ENCODE measurements at regions not wholly inside any gene's neighbourhood (a gene's known extent, or its start where the extent isn't known, plus 50 kb on each side); places are given as distances from the start of the nearest gene placed in this dataset.

GRCh38 chr2:100645695-100646429 lies 83.1 kb downstream of the PDCL3 start:
- Histone ChIP-seq H3K79me2 (ENCODE audit: insufficient read depth, low read length) (no peaks in the 10 kb centered on the region), H3K36me3 (ENCODE audit: insufficient read depth, low read length) (no peaks in the 10 kb centered on the region), H3K27me3 (ENCODE audit: insufficient read depth, low read length) (peaks cover 12% of the 10 kb centered on the region), H3K27ac (ENCODE audit: low read depth, low read length) (no peak overlapping the region), H3K4me1 (ENCODE audit: insufficient read depth, low read length) (no peaks in the 10 kb centered on the region), H3K9me3 (ENCODE audit: low read depth, low read length) (no peaks in the 10 kb centered on the region), H2AFZ (ENCODE audit: low read length) (no peak overlapping the region), H3K4me2 (ENCODE audit: insufficient read depth, low read length) (no peak overlapping the region), H4K20me1 (ENCODE audit: insufficient read depth, low read length) (no peaks in the 10 kb centered on the region), H3K4me3 (ENCODE audit: insufficient read depth, low read length) (no peak overlapping the region)
- no peak for DNase-seq (ENCODE audit: insufficient read length, low spot score, missing footprints)
- TF ChIP-seq CTCF (IDR thresholded peaks at IDR 0.05; ENCODE audit: extremely low read depth, low read depth, low read length), result no peak

GRCh38 chr2:100647709-100648108 lies 84.9 kb downstream of the PDCL3 start:
- no peak overlapping the region for H3K27ac ChIP-seq (ENCODE audit: low read depth, low read length)
- H3K36me3 ChIP-seq (ENCODE audit: insufficient read depth, low read length), result no peaks in the 10 kb centered on the region
- no peaks in the 10 kb centered on the region for H3K4me1 ChIP-seq (ENCODE audit: insufficient read depth, low read length)
- H3K4me2 ChIP-seq (ENCODE audit: insufficient read depth, low read length), result no peak overlapping the region
- TF ChIP-seq CTCF (IDR thresholded peaks at IDR 0.05; ENCODE audit: extremely low read depth, low read depth, low read length), result no peak
- H3K27me3 ChIP-seq (ENCODE audit: insufficient read depth, low read length), result peaks cover 3% of the 10 kb centered on the region
- no peak overlapping the region for H3K4me3 ChIP-seq (ENCODE audit: insufficient read depth, low read length)
- H3K79me2 ChIP-seq (ENCODE audit: insufficient read depth, low read length), result no peaks in the 10 kb centered on the region
- H2AFZ ChIP-seq (ENCODE audit: low read length), result no peak overlapping the region
- H3K9me3 ChIP-seq (ENCODE audit: low read depth, low read length), result no peaks in the 10 kb centered on the region
- H4K20me1 ChIP-seq (ENCODE audit: insufficient read depth, low read length), result no peaks in the 10 kb centered on the region
- no peak for DNase-seq (ENCODE audit: insufficient read length, low spot score, missing footprints)

GRCh38 chr2:100650151-100650550 lies 87.4 kb downstream of the PDCL3 start:
- no peaks in the 10 kb centered on the region for H3K4me1 ChIP-seq (ENCODE audit: insufficient read depth, low read length)
- no peak for DNase-seq (ENCODE audit: insufficient read length, low spot score, missing footprints)
- no peak overlapping the region for H3K27ac ChIP-seq (ENCODE audit: low read depth, low read length)
- no peak overlapping the region for H3K4me3 ChIP-seq (ENCODE audit: insufficient read depth, low read length)
- H3K27me3 ChIP-seq (ENCODE audit: insufficient read depth, low read length), result peaks cover 3% of the 10 kb centered on the region
- no peaks in the 10 kb centered on the region for H3K36me3 ChIP-seq (ENCODE audit: insufficient read depth, low read length)
- no peak overlapping the region for H2AFZ ChIP-seq (ENCODE audit: low read length)
- no peaks in the 10 kb centered on the region for H3K79me2 ChIP-seq (ENCODE audit: insufficient read depth, low read length)
- no peaks in the 10 kb centered on the region for H4K20me1 ChIP-seq (ENCODE audit: insufficient read depth, low read length)
- H3K9me3 ChIP-seq (ENCODE audit: low read depth, low read length), result no peaks in the 10 kb centered on the region
- H3K4me2 ChIP-seq (ENCODE audit: insufficient read depth, low read length), result no peak overlapping the region
- no peak for TF ChIP-seq CTCF (IDR thresholded peaks at IDR 0.05; ENCODE audit: extremely low read depth, low read depth, low read length)

GRCh38 chr2:100653449-100654035 lies 90.7 kb downstream of the PDCL3 start:
- Histone ChIP-seq H3K36me3 (ENCODE audit: insufficient read depth, low read length) (no peaks in the 10 kb centered on the region), H3K4me2 (ENCODE audit: insufficient read depth, low read length) (no peak overlapping the region), H3K4me1 (ENCODE audit: insufficient read depth, low read length) (no peaks in the 10 kb centered on the region), H2AFZ (ENCODE audit: low read length) (no peak overlapping the region), H3K79me2 (ENCODE audit: insufficient read depth, low read length) (no peaks in the 10 kb centered on the region), H3K4me3 (ENCODE audit: insufficient read depth, low read length) (no peak overlapping the region), H3K9me3 (ENCODE audit: low read depth, low read length) (no peaks in the 10 kb centered on the region), H3K27me3 (ENCODE audit: insufficient read depth, low read length) (peaks cover 19% of the 10 kb centered on the region), H3K27ac (ENCODE audit: low read depth, low read length) (no peak overlapping the region), H4K20me1 (ENCODE audit: insufficient read depth, low read length) (no peaks in the 10 kb centered on the region)
- no peak for DNase-seq (ENCODE audit: insufficient read length, low spot score, missing footprints)
- no peak for TF ChIP-seq CTCF (IDR thresholded peaks at IDR 0.05; ENCODE audit: extremely low read depth, low read depth, low read length)

Measured in osteoblast (primary cell).